PC-9 (cell line): ENCODE measurements at regions not wholly inside any gene's neighbourhood (a gene's known extent, or its start where the extent isn't known, plus 50 kb on each side); places are given as distances from the start of the nearest gene placed in this dataset.

Experiments used
- BruUV-seq: library from RNA; stranded (reverse); fragments of 400-500 nt; replicated peaks from 2 replicates; lab custom pipeline; 2021; lab: Mats Ljungman, UMichigan
- CTCF ChIA-PET: fragments of 300-600 bp; sonication (Branson Sonifier 250); formaldehyde crosslinking; loops from one replicate; lab custom pipeline; 2022; ENCODE audit warnings: antibody characterized with exemption; lab: Charles Lee
- POLR2A ChIA-PET: fragments of 300-600 bp; sonication (Branson Sonifier 250); formaldehyde crosslinking; loops from one replicate; lab custom pipeline; 2022; ENCODE audit warnings: antibody characterized with exemption; ENCODE audit not compliant: unreplicated experiment; lab: Charles Lee
- DNase-seq, 2 experiments: peaks; one replicate each; pipeline versions ENCODE4 v3.0.0 to v3.0.0-alpha.2; 2015 to 2022; ENCODE audit warnings: mixed read lengths in 1 of 2
- H2AFZ ChIP-seq: fragments of 200-600 bp; sonication (generic); 2 replicates; pipeline ENCODE4 v1.8.1; 2017; ENCODE audit warnings: antibody characterized with exemption
- H3F3A ChIP-seq: fragments of 200-600 bp; sonication (generic); 2 replicates; pipeline ENCODE4 v1.8.1; 2017; ENCODE audit warnings: antibody characterized with exemption, mild to moderate bottlenecking, low read depth; ENCODE audit not compliant: insufficient read depth
- H3K27ac ChIP-seq: fragments of 200-600 bp; sonication (generic); 2 replicates; pipeline ENCODE4 v1.6.1; 2016; ENCODE audit warnings: mixed run types
- H3K27me3 ChIP-seq: fragments of 200-600 bp; sonication (generic); 2 replicates; pipeline ENCODE4 v1.6.1; 2016; ENCODE audit warnings: low read depth, mixed run types; ENCODE audit not compliant: insufficient read depth
- H3K36me3 ChIP-seq: fragments of 200-600 bp; sonication (generic); 2 replicates; pipeline ENCODE4 v1.6.1; 2016; ENCODE audit warnings: low read depth, mixed run types
- H3K4me1 ChIP-seq: fragments of 200-600 bp; sonication (generic); replicated peaks from 2 replicates; pipeline ENCODE4 v1.6.1; 2016; ENCODE audit warnings: mixed run types; ENCODE audit not compliant: insufficient read depth
- H3K4me2 ChIP-seq: fragments of 200-600 bp; sonication (generic); 2 replicates; pipeline ENCODE4 v1.6.1; 2017; ENCODE audit warnings: mixed run types
- H3K4me3 ChIP-seq: fragments of 200-600 bp; sonication (generic); 2 replicates; pipeline ENCODE4 v1.6.1; 2016; ENCODE audit warnings: mixed run types
- H3K79me2 ChIP-seq: fragments of 200-600 bp; sonication (generic); 2 replicates; pipeline ENCODE4 v1.6.1; 2017; ENCODE audit warnings: low read depth, mixed run types
- H3K9me2 ChIP-seq: fragments of 200-600 bp; sonication (generic); 2 replicates; pipeline ENCODE4 v1.8.1; 2017; ENCODE audit warnings: mild to moderate bottlenecking; ENCODE audit not compliant: insufficient read depth
- H3K9me3 ChIP-seq: fragments of 200-600 bp; sonication (generic); 2 replicates; pipeline ENCODE4 v1.8.1; 2016; ENCODE audit warnings: low read depth; ENCODE audit not compliant: insufficient read depth
- H4K20me1 ChIP-seq: fragments of 200-600 bp; sonication (generic); 2 replicates; pipeline ENCODE4 v1.8.1; 2017; ENCODE audit not compliant: insufficient read depth
- CTCF ChIP-seq: fragments of 200-600 bp; sonication (generic); conservative IDR thresholded peaks from 2 replicates; pipeline ENCODE4 v1.6.1; 2017; ENCODE audit warnings: mixed run types, antibody characterized with exemption, mild to moderate bottlenecking, moderate library complexity
- EZH2 ChIP-seq: fragments of 200-600 bp; sonication (generic); IDR thresholded peaks from 2 replicates; pipeline ENCODE4 v1.8.0; 2017; ENCODE audit warnings: antibody characterized with exemption, low read depth
- intact Hi-C: fragments of 100-400 bp; cut with micrococcal nuclease; formaldehyde crosslinking; loops from one replicate; pipeline ENCODE4 v1.10.0; 2022; ENCODE audit not compliant: unreplicated experiment

- Histone ChIP-seq H3F3A (no peaks in the 10 kb centered on the region), H3K79me2 (no peaks in the 10 kb centered on the region), H3K36me3 (no peaks in the 10 kb centered on the region), H3K27me3 (no peaks in the 10 kb centered on the region), H4K20me1 (no peaks in the 10 kb centered on the region), H3K4me1 (peaks cover 8% of the 10 kb centered on the region), H3K4me2 (no peak overlapping the region), H3K4me3 (no peak overlapping the region), H3K9me3 (no peaks in the 10 kb centered on the region), H3K9me2 (no peaks in the 10 kb centered on the region), H3K27ac (no peak overlapping the region), H2AFZ (no peak overlapping the region)
- ChIA-PET POLR2A (interaction anchor here (0.6 kb wide), 1 partner anchor 505 kb away, joined by 4 read pairs; no protein-coding TSS in a partner anchor), CTCF (no interaction called here)
- TF ChIP-seq EZH2 (no peak), CTCF (no peak)
- intact Hi-C loops: no loop called here
- BruUV-seq: no TSS peak
- DNase-seq: no peak
These were observed 102.3 kb downstream of the ZNF608 start for GRCh38 chr5:124644138-124644537.

- Histone ChIP-seq H3F3A (no peaks in the 10 kb centered on the region), H2AFZ (no peak overlapping the region), H3K4me2 (no peak overlapping the region), H4K20me1 (no peaks in the 10 kb centered on the region), H3K4me3 (no peak overlapping the region), H3K27ac (no peak overlapping the region), H3K9me3 (no peaks in the 10 kb centered on the region), H3K27me3 (no peaks in the 10 kb centered on the region), H3K9me2 (no peaks in the 10 kb centered on the region), H3K36me3 (no peaks in the 10 kb centered on the region), H3K4me1 (0 out of 2 replicates have a peak, but pooled peaks cover under 1% of the 10 kb centered on the region), H3K79me2 (no peaks in the 10 kb centered on the region)
- BruUV-seq: no TSS peak
- CTCF ChIA-PET: no interaction called here
- no peak for DNase-seq
- intact Hi-C loops: no loop called here
- POLR2A ChIA-PET: interaction anchor here (0.7 kb wide), 1 partner anchor 46 kb away, joined by 3 read pairs; no protein-coding TSS in a partner anchor
- no peak for TF ChIP-seq EZH2
- no peak for TF ChIP-seq CTCF
These were observed 103.1 kb downstream of the ZNF608 start for GRCh38 chr5:124643336-124643735.

GRCh38 chr5:124642151-124642550 lies 104.3 kb downstream of the ZNF608 start:
- Histone ChIP-seq H3K9me2 (no peaks in the 10 kb centered on the region), H4K20me1 (no peaks in the 10 kb centered on the region), H3K4me1 (no peaks in the 10 kb centered on the region), H3K27me3 (no peaks in the 10 kb centered on the region), H3K36me3 (no peaks in the 10 kb centered on the region), H3K79me2 (no peaks in the 10 kb centered on the region), H3K9me3 (no peaks in the 10 kb centered on the region), H3K27ac (no peak overlapping the region), H3K4me3 (no peak overlapping the region), H3F3A (no peaks in the 10 kb centered on the region), H2AFZ (no peak overlapping the region), H3K4me2 (no peak overlapping the region)
- TF ChIP-seq EZH2: no peak
- TF ChIP-seq CTCF: no peak
- ChIA-PET POLR2A (no interaction called here), CTCF (no interaction called here)
- no TSS peak for BruUV-seq
- intact Hi-C loops: no loop called here
- DNase-seq: no peak
